ENCODE measurements at regions not wholly inside any gene's neighbourhood (a gene's known extent, or its start where the extent isn't known, plus 50 kb on each side); places are given as distances from the start of the nearest gene placed in this dataset.

DNA sequence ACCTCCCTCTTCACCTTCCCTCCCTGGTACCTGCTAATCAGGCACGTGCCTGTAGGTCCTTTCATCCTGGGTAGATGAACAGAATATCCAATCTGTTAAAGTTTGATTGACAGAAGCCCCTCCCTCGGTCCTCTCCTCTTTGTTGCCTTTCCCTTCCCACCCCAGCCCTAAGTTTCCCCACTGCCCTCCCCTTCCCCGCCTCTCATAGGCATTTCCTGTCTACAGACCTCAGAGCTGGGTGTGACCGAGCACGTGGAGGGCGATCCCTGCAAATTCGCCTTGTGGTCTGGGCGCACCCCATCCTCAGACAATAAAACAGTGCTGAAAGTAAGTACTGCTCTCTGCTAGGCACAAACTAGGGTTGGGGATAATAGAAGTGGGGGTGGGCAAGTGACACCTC is 239.2 kb upstream of the UMPS start:
- no peak overlapping the region for H3K27ac Mint-ChIP-seq (ENCODE audit: low read depth, unreplicated experiment)
- ChIA-PET POLR2A (interaction anchor here (1.1 kb wide), 1 partner anchor 9 kb away, joined by 3 read pairs; no protein-coding TSS in a partner anchor), CTCF (interaction anchor here (0.8 to 5.7 kb wide), 7 partner anchors 9 to 198 kb away, joined by 3 to 76 read pairs (median 6); no protein-coding TSS in a partner anchor)
- no peaks in the 10 kb centered on the region for H3K36me3 Mint-ChIP-seq (ENCODE audit: insufficient read depth, unreplicated experiment)
- TF ChIP-seq, protein P1, sequence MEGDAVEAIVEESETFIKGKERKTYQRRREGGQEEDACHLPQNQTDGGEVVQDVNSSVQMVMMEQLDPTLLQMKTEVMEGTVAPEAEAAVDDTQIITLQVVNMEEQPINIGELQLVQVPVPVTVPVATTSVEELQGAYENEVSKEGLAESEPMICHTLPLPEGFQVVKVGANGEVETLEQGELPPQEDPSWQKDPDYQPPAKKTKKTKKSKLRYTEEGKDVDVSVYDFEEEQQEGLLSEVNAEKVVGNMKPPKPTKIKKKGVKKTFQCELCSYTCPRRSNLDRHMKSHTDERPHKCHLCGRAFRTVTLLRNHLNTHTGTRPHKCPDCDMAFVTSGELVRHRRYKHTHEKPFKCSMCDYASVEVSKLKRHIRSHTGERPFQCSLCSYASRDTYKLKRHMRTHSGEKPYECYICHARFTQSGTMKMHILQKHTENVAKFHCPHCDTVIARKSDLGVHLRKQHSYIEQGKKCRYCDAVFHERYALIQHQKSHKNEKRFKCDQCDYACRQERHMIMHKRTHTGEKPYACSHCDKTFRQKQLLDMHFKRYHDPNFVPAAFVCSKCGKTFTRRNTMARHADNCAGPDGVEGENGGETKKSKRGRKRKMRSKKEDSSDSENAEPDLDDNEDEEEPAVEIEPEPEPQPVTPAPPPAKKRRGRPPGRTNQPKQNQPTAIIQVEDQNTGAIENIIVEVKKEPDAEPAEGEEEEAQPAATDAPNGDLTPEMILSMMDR (IDR thresholded peaks at IDR 0.05; ENCODE audit: unreplicated experiment), result no peak
- DNase-seq (ENCODE audit: unreplicated experiment), result no peak
- H3K4me1 Mint-ChIP-seq (ENCODE audit: insufficient read depth, unreplicated experiment), result peaks cover 5% of the 10 kb centered on the region
- intact Hi-C loops (cut with micrococcal nuclease), result loop anchor here (10.0 kb wide), 1 partner anchor 194 kb away; no protein-coding TSS in a partner anchor
- H3K27me3 Mint-ChIP-seq (ENCODE audit: insufficient read depth, unreplicated experiment), result peaks cover 2% of the 10 kb centered on the region
- H3K4me3 Mint-ChIP-seq (ENCODE audit: unreplicated experiment), result no peak overlapping the region
- no TSS peak for BruUV-seq (replicated peaks)
- no peaks in the 10 kb centered on the region for H3K9me3 Mint-ChIP-seq (ENCODE audit: unreplicated experiment)

DNA sequence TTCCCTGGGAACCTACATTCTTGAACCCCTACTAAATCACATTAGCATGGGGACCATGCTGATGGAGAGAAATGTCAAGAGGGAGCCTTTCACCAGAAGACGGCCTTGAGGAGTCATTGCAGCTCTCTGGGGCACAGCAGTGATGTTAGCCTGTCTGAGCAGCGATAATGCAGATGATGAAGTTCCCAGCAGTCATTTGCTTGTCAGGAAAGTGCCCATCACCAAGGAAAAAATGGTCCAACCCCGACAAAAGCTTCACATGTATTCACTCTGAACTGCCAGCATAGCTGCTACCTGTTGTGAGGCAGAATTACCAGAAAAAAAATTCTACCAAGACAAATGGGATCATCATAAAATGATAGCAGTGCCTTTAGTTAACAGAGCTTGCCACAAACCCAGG is 238.4 kb upstream of the UMPS start:
- H3K27me3 Mint-ChIP-seq (ENCODE audit: insufficient read depth, unreplicated experiment), result peaks cover 10% of the 10 kb centered on the region
- ChIA-PET POLR2A (no interaction called here), CTCF (interaction anchor here (0.8 to 5.7 kb wide), 7 partner anchors 9 to 197 kb away, joined by 3 to 76 read pairs (median 6); no protein-coding TSS in a partner anchor)
- intact Hi-C loops (cut with micrococcal nuclease), result loop anchor here (2.0 to 10.0 kb wide), 2 partner anchors 67 to 193 kb away; no protein-coding TSS in a partner anchor
- no TSS peak for BruUV-seq (replicated peaks)
- no peaks in the 10 kb centered on the region for H3K9me3 Mint-ChIP-seq (ENCODE audit: unreplicated experiment)
- H3K36me3 Mint-ChIP-seq (ENCODE audit: insufficient read depth, unreplicated experiment), result no peaks in the 10 kb centered on the region
- DNase-seq (ENCODE audit: unreplicated experiment), result no peak
- H3K27ac Mint-ChIP-seq (ENCODE audit: low read depth, unreplicated experiment), result no peak overlapping the region
- H3K4me3 Mint-ChIP-seq (ENCODE audit: unreplicated experiment), result no peak overlapping the region
- TF ChIP-seq, protein P1 (IDR thresholded peaks at IDR 0.05; ENCODE audit: unreplicated experiment), result no peak
- H3K4me1 Mint-ChIP-seq (ENCODE audit: insufficient read depth, unreplicated experiment), result peaks cover 5% of the 10 kb centered on the region

DNA sequence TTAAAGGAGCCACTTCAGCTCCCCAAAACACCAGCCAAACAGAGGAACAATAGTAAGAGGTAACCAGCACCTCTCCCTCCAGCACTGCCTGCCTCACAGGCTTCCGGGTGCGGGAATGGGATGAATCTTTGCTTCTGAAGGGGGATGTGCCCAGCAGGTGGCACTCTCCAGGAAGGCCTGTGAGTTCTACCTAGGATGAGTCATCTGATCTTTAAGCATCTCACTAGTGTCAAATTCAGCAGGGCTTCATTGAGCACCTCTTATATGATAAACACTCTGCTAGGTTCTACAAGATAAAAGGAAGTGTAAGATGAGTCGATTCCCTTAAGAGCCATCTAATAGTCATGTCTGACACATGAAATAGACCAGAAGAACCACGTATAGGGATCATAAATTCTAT is 237.4 kb upstream of the UMPS start:
- CTCF ChIA-PET, result interaction anchor here (0.6 to 5.7 kb wide), 16 partner anchors 11 to 249 kb away, joined by 3 to 76 read pairs (median 3); no protein-coding TSS in a partner anchor
- peak; percentile 83 for DNase-seq (ENCODE audit: unreplicated experiment)
- peaks cover 20% of the 10 kb centered on the region for H3K27me3 Mint-ChIP-seq (ENCODE audit: insufficient read depth, unreplicated experiment)

DNA sequence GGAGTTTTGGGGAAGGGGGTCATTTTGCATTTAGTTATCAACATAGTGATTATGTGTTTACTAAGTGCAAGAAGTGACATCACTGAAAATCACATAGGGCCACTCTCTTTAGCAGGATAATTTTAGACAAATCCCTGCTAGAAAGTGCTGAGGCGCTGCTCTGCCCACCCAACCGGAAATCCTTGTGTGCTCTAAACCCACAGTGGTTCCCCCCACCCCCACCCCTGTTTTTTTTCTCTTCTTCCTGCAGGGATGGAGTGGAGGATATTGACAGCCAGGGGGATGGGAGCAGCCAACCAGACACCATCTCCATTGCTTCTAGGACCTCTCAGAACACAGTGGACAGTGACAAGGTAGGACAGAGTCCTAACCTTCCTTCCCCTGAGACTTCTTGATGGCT is 234.2 kb upstream of the UMPS start:
- intact Hi-C loops (cut with micrococcal nuclease), result loop anchor here (10.0 kb wide), 1 partner anchor 189 kb away; no protein-coding TSS in a partner anchor
- TF ChIP-seq, protein P1 (IDR thresholded peaks at IDR 0.05; ENCODE audit: unreplicated experiment), result no peak
- Mint-ChIP-seq H3K4me3 (ENCODE audit: unreplicated experiment) (no peak overlapping the region), H3K27me3 (ENCODE audit: insufficient read depth, unreplicated experiment) (peaks cover 47% of the 10 kb centered on the region), H3K36me3 (ENCODE audit: insufficient read depth, unreplicated experiment) (no peaks in the 10 kb centered on the region), H3K27ac (ENCODE audit: low read depth, unreplicated experiment) (no peak overlapping the region), H3K4me1 (ENCODE audit: insufficient read depth, unreplicated experiment) (peaks cover 5% of the 10 kb centered on the region), H3K9me3 (ENCODE audit: unreplicated experiment) (no peaks in the 10 kb centered on the region)
- DNase-seq (ENCODE audit: unreplicated experiment), result no peak
- POLR2A ChIA-PET, result no interaction called here
- CTCF ChIA-PET, result interaction anchor here (0.6 to 2.3 kb wide), 2 partner anchors 65 to 94 kb away, joined by 4 to 7 read pairs; no protein-coding TSS in a partner anchor
- no TSS peak for BruUV-seq (replicated peaks)

More for the DNA sequence above, 237.4 kb upstream of the UMPS start:
- H3K9me3 Mint-ChIP-seq (ENCODE audit: unreplicated experiment), result no peaks in the 10 kb centered on the region
- intact Hi-C loops (cut with micrococcal nuclease), result loop anchor here (1.0 to 10.0 kb wide), 3 partner anchors 57 to 192 kb away; no protein-coding TSS in a partner anchor
- POLR2A ChIA-PET, result no interaction called here
- peaks cover 5% of the 10 kb centered on the region for H3K4me1 Mint-ChIP-seq (ENCODE audit: insufficient read depth, unreplicated experiment)
- TF ChIP-seq, protein P1 (IDR thresholded peaks at IDR 0.05; ENCODE audit: unreplicated experiment), result peak; percentile 67
- H3K36me3 Mint-ChIP-seq (ENCODE audit: insufficient read depth, unreplicated experiment), result no peaks in the 10 kb centered on the region
- H3K4me3 Mint-ChIP-seq (ENCODE audit: unreplicated experiment), result no peak overlapping the region
- BruUV-seq (replicated peaks), result no TSS peak
- no peak overlapping the region for H3K27ac Mint-ChIP-seq (ENCODE audit: low read depth, unreplicated experiment)

Measured in MCF 10A (cell line).